ENCODE measurements at regions not wholly inside any gene's neighbourhood (a gene's known extent, or its start where the extent isn't known, plus 50 kb on each side); places are given as distances from the start of the nearest gene placed in this dataset.

DNA sequence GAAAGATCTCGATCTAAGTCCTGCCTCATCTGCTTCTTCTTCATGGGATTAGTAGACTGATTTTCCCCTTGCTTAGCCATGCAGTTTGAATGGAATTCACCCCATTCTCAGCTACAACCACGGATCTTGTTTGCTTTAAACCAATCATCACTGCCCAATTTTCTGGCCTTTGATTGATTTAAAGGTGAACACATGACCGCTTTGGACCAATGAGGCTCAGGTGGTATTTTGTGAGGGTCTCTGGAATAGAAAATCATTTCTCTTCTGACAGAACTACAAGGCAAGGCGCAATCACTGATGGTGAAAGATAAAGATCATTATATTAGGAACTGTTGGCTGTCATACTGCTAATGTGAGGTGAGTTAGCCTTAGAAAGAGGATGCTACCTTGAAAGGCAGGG is 213.0 kb upstream of the PLEKHG7 start:
- CTCF ChIA-PET, result interaction anchor here (1.5 to 1.6 kb wide), 2 partner anchors 14 to 16 kb away, joined by 3 to 4 read pairs; no protein-coding TSS in a partner anchor
- TF ChIP-seq YY1 (IDR thresholded peaks at IDR 0.05; ENCODE audit: low read depth), result no peak
- no peak for TF ChIP-seq NFIC (IDR thresholded peaks at IDR 0.05; ENCODE audit: borderline replicate concordance)
- TF ChIP-seq, protein P1, sequence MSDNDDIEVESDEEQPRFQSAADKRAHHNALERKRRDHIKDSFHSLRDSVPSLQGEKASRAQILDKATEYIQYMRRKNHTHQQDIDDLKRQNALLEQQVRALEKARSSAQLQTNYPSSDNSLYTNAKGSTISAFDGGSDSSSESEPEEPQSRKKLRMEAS (IDR thresholded peaks at IDR 0.05; ENCODE audit: low read depth), result no peak
- no peak for TF ChIP-seq FOXJ3 (CRISPR knock-in tag; IDR thresholded peaks at IDR 0.05)
- no peak for TF ChIP-seq EP300 (IDR thresholded peaks at IDR 0.05; ENCODE audit: borderline replicate concordance in 1 of 2, low read depth in 1 of 2, low read length in 1 of 2)
- no peak for TF ChIP-seq RAD21 (IDR thresholded peaks at IDR 0.05; ENCODE audit: low read length)
- no peak for TF ChIP-seq MXI1 (IDR thresholded peaks at IDR 0.05; ENCODE audit: low read depth, low read length)
- TF ChIP-seq, protein P2, sequence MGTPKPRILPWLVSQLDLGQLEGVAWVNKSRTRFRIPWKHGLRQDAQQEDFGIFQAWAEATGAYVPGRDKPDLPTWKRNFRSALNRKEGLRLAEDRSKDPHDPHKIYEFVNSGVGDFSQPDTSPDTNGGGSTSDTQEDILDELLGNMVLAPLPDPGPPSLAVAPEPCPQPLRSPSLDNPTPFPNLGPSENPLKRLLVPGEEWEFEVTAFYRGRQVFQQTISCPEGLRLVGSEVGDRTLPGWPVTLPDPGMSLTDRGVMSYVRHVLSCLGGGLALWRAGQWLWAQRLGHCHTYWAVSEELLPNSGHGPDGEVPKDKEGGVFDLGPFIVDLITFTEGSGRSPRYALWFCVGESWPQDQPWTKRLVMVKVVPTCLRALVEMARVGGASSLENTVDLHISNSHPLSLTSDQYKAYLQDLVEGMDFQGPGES (IDR thresholded peaks at IDR 0.05; ENCODE audit: low read depth, low read length), result no peak
- TF ChIP-seq, protein P3, sequence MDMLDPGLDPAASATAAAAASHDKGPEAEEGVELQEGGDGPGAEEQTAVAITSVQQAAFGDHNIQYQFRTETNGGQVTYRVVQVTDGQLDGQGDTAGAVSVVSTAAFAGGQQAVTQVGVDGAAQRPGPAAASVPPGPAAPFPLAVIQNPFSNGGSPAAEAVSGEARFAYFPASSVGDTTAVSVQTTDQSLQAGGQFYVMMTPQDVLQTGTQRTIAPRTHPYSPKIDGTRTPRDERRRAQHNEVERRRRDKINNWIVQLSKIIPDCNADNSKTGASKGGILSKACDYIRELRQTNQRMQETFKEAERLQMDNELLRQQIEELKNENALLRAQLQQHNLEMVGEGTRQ (IDR thresholded peaks at IDR 0.05; ENCODE audit: borderline replicate concordance, low read depth, low read length), result no peak
- no peak for TF ChIP-seq ELF1 (IDR thresholded peaks at IDR 0.05)
- no peak for TF ChIP-seq TEAD4 (IDR thresholded peaks at IDR 0.05; ENCODE audit: borderline replicate concordance, insufficient read depth)
- TF ChIP-seq POLR2AphosphoS5 (IDR thresholded peaks at IDR 0.05; ENCODE audit: low read depth, low read length), result no peak
- no peak for TF ChIP-seq NRF1 (IDR thresholded peaks at IDR 0.05; ENCODE audit: low read depth, low read length)
- no peak for TF ChIP-seq GATA2 (CRISPR knock-in tag; IDR thresholded peaks at IDR 0.05)
- TF ChIP-seq MEF2A (IDR thresholded peaks at IDR 0.05; ENCODE audit: borderline replicate concordance, low read depth), result no peak
- TF ChIP-seq, protein P4, sequence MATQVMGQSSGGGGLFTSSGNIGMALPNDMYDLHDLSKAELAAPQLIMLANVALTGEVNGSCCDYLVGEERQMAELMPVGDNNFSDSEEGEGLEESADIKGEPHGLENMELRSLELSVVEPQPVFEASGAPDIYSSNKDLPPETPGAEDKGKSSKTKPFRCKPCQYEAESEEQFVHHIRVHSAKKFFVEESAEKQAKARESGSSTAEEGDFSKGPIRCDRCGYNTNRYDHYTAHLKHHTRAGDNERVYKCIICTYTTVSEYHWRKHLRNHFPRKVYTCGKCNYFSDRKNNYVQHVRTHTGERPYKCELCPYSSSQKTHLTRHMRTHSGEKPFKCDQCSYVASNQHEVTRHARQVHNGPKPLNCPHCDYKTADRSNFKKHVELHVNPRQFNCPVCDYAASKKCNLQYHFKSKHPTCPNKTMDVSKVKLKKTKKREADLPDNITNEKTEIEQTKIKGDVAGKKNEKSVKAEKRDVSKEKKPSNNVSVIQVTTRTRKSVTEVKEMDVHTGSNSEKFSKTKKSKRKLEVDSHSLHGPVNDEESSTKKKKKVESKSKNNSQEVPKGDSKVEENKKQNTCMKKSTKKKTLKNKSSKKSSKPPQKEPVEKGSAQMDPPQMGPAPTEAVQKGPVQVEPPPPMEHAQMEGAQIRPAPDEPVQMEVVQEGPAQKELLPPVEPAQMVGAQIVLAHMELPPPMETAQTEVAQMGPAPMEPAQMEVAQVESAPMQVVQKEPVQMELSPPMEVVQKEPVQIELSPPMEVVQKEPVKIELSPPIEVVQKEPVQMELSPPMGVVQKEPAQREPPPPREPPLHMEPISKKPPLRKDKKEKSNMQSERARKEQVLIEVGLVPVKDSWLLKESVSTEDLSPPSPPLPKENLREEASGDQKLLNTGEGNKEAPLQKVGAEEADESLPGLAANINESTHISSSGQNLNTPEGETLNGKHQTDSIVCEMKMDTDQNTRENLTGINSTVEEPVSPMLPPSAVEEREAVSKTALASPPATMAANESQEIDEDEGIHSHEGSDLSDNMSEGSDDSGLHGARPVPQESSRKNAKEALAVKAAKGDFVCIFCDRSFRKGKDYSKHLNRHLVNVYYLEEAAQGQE (IDR thresholded peaks at IDR 0.05; ENCODE audit: low read depth, low read length), result no peak
- no peak overlapping the region for H3K27ac ChIP-seq (ENCODE audit: low read depth in 2 of 2, low read length in 1 of 2)
- H3K4me2 ChIP-seq, result no peak overlapping the region
- no peaks in the 10 kb centered on the region for H3K36me3 ChIP-seq (replicated peaks in 1 of 2; ENCODE audit: control insufficient read depth in 1 of 2, insufficient read depth in 2 of 2, low read length in 1 of 2)
- no peak overlapping the region for H2AFZ ChIP-seq (ENCODE audit: low read depth)
- DNase-seq, result no peak
- WGBS (ENCODE audit: low lambda C conversion rate), result 34% methylated on average over 4 of the region's 4 CpGs
- POLR2A ChIA-PET, result no interaction called here
- no peak overlapping the region for H3K4me3 ChIP-seq (ENCODE audit: low read depth in 2 of 2, low read length in 1 of 2)
- H3K9me2 ChIP-seq, result no peaks in the 10 kb centered on the region
- H3F3A ChIP-seq (replicated peaks; ENCODE audit: insufficient read depth), result no peaks in the 10 kb centered on the region
- no peaks in the 10 kb centered on the region for H3K79me2 ChIP-seq (ENCODE audit: insufficient read depth)
- no peaks in the 10 kb centered on the region for H4K20me1 ChIP-seq (ENCODE audit: insufficient read depth)
- no peaks in the 10 kb centered on the region; a peak in 1 of 4 replicates for H3K4me1 ChIP-seq (ENCODE audit: control insufficient read depth in 1 of 2, insufficient read depth in 2 of 2, low read depth in 1 of 2, low read length in 1 of 2)
- H3K27me3 ChIP-seq (ENCODE audit: insufficient read depth), result no peaks in the 10 kb centered on the region
- no peaks in the 10 kb centered on the region for H3K9me3 ChIP-seq
- H3K9ac ChIP-seq, result no peak overlapping the region
